GM12878 (cell line): ENCODE measurements at regions not wholly inside any gene's neighbourhood (a gene's known extent, or its start where the extent isn't known, plus 50 kb on each side); places are given as distances from the start of the nearest gene placed in this dataset.

ENCODE experiments used
- ASH2L ChIP-seq: fragments of 300-600, 200-600 bp; sonication (generic); IDR thresholded peaks from 2 replicates; pipeline ENCODE4 v1.6.1; 2017; ENCODE audit warnings: low read depth, mild to moderate bottlenecking, borderline replicate concordance
- CTCF ChIP-seq, 3 experiments: IDR thresholded peaks in 2 of 3; conservative IDR thresholded peaks in 1 of 3; 2 replicates each; pipeline ENCODE4 v1.5.1; 2011; ENCODE audit warnings: low read depth in 3 of 3, low read length in 3 of 3, mild to moderate bottlenecking in 3 of 3, control low read depth in 2 of 3, moderate library complexity in 2 of 3, inconsistent platforms in 1 of 3, mixed read lengths in 1 of 3; ENCODE audit not compliant: control insufficient read depth in 2 of 3, insufficient read depth in 1 of 3; ENCODE audit errors: extremely low read depth in 1 of 3
- DPF2 ChIP-seq: fragments of 450-650 bp; IDR thresholded peaks from 2 replicates; pipeline ENCODE4 v1.6.1; 2017; ENCODE audit warnings: mild to moderate bottlenecking
- EP300 ChIP-seq, 2 experiments: fragments of 150-350 bp in 1 of 2; IDR thresholded peaks; 2 replicates each; pipeline ENCODE4 v1.6.1; 2011 to 2012; ENCODE audit warnings: low read depth in 2 of 2, low read length in 2 of 2, borderline replicate concordance in 1 of 2, improper control_type of control experiment in 1 of 2, inconsistent platforms in 1 of 2; ENCODE audit not compliant: control insufficient read depth in 1 of 2
- EZH2 ChIP-seq: IDR thresholded peaks from 2 replicates; pipeline ENCODE4 v1.6.1; 2012; ENCODE audit warnings: low read depth, mild to moderate bottlenecking, control low read depth, inconsistent platforms, low read length, borderline replicate concordance; ENCODE audit not compliant: control insufficient read depth
- JUND ChIP-seq: IDR thresholded peaks from 2 replicates; pipeline ENCODE4 v1.6.1; 2012; ENCODE audit warnings: low read depth, mild to moderate bottlenecking, low read length, improper control_type of control experiment, moderate library complexity
- MEF2A ChIP-seq: IDR thresholded peaks from 2 replicates; pipeline ENCODE4 v1.6.1; 2011; ENCODE audit warnings: low read depth, mild to moderate bottlenecking, low read length, moderate library complexity; ENCODE audit not compliant: insufficient read depth
- MXI1 ChIP-seq: fragments of 150-350 bp; IDR thresholded peaks from 2 replicates; pipeline ENCODE4 v1.6.1; 2011; ENCODE audit warnings: low read depth, mild to moderate bottlenecking, inconsistent platforms, low read length, improper control_type of control experiment
- POLR2AphosphoS5 ChIP-seq: IDR thresholded peaks from 2 replicates; pipeline ENCODE4 v1.6.1; 2011; ENCODE audit warnings: mild to moderate bottlenecking, low read length, inconsistent platforms
- STAT3 ChIP-seq: IDR thresholded peaks from 2 replicates; pipeline ENCODE4 v1.6.1; 2011; ENCODE audit warnings: low read depth, low read length, improper control_type of control experiment
- SUPT20H ChIP-seq: IDR thresholded peaks from 2 replicates; pipeline ENCODE4 v1.6.1; 2011; ENCODE audit warnings: low read depth, mild to moderate bottlenecking, low read length, moderate library complexity, borderline replicate concordance; ENCODE audit not compliant: control insufficient read depth
- ZNF384 ChIP-seq: IDR thresholded peaks from 2 replicates; pipeline ENCODE4 v1.6.1; 2012; ENCODE audit warnings: low read depth, mild to moderate bottlenecking, low read length, improper control_type of control experiment, borderline replicate concordance

DNA sequence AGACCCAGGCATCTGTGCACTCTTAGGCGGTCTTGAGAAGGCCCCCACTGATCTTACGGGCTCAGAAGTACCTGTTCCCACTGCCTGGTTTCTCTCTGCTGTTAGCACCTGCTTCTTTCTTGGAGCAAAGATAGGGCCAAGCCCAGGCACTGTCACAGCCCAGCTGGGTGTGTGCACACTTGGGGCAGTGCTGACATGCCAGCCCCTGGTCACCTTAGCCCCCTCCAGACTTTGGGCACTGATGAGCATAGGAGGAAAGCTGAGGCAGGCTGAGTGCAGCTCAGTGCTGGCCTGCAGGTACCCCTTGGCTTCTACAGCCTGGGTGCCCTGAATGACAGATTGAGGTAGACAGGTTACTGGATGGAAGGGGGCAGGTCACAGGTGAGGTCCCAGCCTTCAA is 105.7 kb upstream of the AHI1 start:
- TF ChIP-seq DPF2 (no peak), POLR2AphosphoS5 (no peak), JUND (no peak), EZH2 (no peak), CTCF (IDR thresholded peaks at IDR 0.05 in 2 of 3, conservative IDR thresholded peaks at IDR 0.05 in 1 of 3; ENCODE audit: control insufficient read depth in 2 of 3, extremely low read depth in 1 of 3, insufficient read depth in 1 of 3, low read depth in 3 of 3, low read length in 3 of 3) (no peak), SUPT20H (no peak), EP300 (IDR thresholded peaks at IDR 0.05; ENCODE audit: borderline replicate concordance in 1 of 2, control insufficient read depth in 1 of 2, low read depth in 2 of 2, low read length in 2 of 2) (no peak), ASH2L (no peak), MEF2A (no peak), MXI1 (no peak), ZNF384 (no peak), STAT3 (no peak)
